Right lung (tissue), 2 donors: ENCODE measurements at regions not wholly inside any gene's neighbourhood (a gene's known extent, or its start where the extent isn't known, plus 50 kb on each side); places are given as distances from the start of the nearest gene placed in this dataset.
"Not testable (repeated sequence)": the region's sequence is repeated elsewhere in the genome, so short reads cannot be mapped to it uniquely, and the experiment has no call there.

Source experiments
- DNase-seq, 2 donors: peaks; one replicate each; pipeline ENCODE4 v3.0.0-alpha.2; 2013

DNA sequence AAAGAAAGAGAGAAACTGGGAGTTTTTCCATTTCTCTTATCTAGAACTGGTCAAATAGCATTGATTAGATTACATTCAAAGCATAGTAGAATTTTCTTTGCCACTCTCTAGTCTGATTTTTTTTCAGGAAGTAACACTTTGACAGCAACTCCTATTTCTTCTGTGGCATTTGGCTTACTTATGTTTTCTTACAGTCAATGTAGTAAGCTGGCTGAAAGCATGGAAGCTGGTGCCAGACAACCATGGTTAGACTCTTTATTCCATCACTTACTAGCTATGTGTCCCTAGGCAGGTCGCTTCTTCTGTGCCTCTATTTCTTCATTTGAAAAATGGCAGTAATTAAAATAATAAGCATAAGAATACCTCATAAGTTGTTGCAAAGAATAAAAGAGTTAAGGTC lies 54.2 kb upstream of the OPRM1 start:
- no peak for DNase-seq

DNA sequence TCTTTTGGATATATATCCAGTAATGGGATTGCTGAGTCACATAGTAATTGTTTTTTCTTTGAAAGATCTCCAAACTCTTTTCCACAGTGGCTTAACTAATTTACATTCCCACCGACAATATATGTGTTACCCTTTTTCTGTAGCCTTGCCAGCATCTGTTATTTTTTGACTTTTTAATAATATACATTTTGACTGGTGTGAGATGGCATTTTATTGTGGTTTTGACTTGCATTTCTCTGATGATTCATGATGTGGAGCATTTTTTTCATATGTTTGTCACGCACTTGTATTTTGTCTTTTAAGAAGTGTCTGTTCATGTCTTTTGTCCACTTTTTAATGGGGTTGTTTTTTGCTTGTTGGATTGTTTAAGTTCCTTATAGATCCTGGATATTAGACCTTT lies 58.9 kb upstream of the OPRM1 start:
- DNase-seq, result no peak

DNA sequence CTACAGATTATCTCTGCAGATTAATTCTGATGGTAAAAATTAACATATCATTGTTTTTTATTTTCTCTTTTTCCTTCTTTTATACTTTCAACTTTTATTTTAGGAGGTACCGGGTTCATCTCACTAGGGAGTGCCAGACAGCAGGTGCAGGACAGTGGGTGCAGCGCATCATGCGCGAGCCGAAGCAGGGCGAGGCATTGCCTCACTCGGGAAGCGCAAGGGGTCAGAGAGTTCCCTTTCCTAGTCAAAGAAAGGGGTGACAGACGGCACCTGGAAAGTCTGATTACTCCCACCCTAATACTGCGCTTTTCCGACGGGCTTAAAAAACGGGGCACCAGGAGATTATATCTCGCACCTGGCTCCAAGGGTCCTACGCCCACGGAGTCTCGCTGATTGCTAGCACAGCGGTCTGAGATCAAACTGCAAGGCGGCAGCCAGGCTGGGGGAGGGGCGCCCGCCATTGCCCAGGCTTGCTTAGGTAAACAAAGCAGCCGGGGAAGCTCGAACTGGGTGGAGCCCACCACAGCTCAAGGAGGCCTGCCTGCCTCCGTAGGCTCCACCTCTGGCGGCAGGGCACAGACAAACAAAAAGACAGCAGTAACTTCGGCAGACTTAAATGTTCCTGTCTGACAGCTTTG lies 60.0 kb upstream of the OPRM1 start:
- DNase-seq, result not testable (repeated sequence)

DNA sequence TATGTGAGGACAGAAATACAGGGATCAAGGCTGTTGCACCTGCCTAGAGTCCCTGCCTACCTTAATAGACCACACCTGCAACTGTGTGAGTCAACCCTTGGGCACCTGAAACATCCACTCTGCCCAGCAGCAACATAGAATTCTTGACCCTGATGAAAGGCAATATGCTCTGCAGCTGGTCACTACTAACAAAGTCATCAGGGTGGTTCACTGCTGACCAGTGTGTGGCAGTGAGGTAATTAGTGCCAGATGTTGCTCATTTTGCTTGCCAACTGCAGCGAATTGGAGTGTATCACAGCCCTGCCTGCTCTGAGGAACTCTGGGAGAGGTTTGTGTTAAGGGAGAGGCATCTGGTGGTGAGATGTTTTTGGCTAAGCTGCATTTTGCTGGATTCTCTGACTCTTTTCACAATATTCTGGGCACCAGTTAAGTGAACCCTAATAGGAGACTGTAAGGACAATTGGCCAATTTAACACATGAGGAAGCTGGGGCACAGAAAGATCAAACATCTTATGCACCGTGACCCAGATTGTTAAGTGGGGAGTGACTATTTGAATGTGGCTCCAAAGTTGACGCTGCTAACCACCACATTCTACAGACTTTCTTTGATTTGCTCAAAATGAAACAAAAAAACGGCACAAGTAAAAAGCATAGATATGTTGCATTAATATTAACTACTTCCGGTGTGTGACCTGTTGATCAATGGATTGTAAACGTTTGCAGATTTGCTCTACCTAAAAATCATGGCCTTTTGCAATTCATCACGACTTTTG lies 61.9 kb upstream of the OPRM1 start:
- no peak for DNase-seq

DNA sequence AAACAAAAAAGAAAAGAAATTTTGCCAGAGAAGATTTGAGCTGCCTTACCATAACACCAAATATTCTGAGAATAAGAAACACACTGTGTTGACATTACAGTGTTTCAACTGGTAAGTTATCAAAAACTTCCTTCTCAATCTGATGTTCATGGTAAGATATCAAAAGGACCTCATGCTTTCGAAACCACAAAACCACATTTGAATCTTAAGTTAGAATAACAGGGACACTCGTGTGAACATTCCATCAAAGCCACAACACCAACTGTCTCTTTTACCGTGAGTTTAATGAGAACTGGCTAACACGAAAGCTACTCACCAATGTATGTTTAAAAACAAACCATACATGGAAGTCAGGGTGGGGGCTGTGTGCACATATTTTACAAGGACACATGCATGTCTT lies 73.0 kb upstream of the OPRM1 start:
- DNase-seq, result no peak

DNA sequence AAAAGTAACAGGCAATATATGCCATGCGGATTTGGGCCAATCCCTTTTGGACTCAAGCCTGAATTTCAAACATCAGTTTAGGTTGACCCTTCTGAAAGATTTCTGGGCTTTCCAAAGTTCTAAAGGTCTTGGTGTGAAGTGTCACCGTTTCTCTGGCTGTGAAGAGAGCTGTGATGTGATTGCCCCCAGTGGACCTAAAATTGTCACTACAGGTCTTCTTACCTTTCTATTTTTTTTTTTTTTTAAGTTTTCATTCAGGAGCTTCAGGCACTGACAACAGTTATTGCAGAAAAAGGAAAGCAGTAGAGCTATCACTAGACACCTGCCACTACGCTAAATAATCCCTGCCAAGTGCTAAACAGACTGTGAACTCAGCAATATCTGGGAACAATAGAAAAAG lies 75.7 kb upstream of the OPRM1 start:
- DNase-seq, result no peak

DNA sequence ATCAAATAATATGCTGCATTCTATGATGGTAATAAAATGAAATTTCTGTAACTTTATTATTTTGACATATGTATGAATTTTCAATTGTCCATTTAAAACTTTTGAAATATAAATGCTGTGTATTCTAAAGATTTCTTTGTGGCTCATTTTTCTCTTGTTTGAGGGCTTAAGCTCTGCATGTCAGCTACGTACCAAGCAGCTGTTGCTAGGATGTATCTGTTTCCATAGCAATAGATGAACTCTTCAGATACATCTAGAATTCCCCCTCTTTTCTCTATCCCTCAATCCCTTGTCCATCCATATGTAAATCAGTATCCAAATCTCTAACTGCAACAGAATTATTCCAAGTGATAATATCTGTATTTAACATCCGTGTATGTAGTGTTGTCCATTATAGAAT lies 76.5 kb upstream of the OPRM1 start:
- no peak for DNase-seq

DNA sequence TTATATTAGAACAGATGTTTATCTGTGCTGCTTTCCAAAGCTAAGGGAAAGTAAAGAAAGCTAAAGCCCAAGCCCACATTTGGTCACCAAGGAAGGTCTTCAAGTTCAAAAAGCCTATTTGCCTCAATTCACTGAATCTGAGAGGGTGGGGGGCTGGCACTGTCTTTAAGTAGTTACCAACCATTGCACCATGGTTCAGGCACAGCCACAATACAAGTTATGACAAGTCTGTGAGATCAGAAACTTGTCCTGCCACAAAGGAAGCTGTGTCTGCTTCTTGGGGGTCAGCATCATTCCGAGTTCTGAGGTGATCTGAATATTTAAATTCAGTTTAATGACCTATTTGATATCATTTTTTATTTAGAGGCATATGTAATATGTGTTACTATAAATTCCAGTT lies 78.3 kb upstream of the OPRM1 start:
- DNase-seq, result no peak

DNA sequence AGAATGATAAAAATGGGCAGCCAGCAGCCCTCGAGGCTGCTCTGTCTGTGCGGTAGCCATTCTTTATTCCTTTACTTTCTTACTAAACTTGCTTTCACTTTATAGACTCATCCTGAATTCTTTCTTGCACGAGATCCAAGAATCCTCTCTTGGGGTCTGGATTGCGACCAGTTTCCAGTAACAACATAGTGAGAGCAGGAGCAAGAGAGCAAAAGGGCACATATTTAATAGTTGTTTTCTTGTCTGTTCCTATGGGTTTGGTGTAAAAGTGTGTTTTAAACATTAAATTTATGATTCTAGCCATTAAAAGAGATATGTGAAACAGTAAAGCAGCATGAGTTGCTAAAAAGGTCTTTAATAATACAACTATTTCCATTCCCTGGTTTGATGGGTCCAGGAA lies 78.8 kb upstream of the OPRM1 start:
- DNase-seq, result no peak

DNA sequence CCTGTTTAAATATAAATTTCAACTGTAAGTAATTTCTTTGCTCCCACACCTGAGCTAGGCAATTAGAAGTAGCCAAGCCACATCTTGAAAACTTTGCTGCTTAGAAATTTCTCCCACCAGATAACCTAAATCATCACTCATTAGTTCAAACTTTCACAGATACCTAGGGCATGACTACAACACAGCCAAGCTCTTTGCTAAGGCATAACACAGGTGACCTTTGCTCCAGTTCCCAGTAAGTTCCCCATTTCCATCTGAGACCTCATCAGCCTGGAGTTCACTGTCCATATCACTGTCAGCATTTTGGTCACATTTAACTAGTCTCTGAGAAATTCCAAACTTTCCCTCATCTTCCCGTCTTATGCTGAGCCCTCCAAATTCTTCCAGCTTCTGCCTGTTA lies 79.8 kb upstream of the OPRM1 start:
- no peak for DNase-seq

DNA sequence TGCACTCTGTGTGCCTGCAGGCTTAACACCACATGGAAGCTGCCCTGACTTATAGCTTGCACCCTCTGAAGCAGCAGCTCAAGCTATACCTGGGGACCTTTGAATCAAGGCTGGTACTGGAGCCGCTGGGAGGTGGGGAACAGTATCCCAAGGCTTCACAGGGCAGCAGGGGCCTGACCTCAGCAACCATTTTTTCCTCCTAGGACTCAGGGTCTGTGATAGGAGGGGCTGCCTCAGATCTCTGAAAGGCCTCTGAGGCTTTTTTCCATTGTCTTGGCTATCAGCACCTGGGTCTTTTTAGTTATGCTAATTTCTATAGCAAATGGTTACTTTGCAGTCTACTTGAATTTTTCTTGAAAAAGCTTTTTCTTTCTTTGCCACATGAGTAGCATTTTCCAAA lies 80.2 kb upstream of the OPRM1 start:
- no peak for DNase-seq

DNA sequence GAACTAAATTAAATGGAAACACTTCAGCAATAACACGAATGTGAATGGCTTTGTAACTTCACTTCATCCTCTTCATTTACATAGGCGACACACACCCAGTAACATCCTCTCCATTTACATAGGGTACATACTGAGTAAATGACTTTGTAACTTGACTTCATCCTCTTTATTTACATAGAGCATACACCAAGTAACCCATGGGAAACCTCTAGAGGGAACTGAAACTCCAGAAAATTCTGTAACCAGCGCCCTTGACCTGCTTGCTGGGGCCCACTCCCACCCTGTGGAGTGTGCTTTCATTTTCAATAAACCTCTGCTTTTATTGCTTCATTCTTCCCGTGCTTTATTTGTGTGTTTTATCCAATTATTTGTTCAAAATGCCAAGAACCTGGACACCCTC lies 81.6 kb upstream of the OPRM1 start:
- no peak for DNase-seq

DNA sequence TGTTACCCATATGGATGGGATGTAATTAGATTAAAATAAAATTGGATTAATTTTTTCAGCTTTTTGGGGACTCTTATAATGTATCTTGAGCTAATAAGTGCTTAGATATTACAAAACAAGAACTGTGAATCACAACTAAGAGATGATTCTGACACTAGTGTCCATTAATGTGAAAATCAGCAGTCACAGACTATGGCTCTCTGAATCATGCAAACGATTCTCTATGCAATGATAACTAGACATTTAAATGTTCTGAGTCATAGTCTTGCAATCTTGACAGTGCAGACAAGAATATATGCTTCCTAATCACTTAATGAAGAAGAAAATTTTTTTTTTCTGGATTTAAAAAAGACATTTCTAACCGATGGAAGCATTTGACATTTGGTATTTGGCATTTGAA lies 82.2 kb upstream of the OPRM1 start:
- no peak for DNase-seq

DNA sequence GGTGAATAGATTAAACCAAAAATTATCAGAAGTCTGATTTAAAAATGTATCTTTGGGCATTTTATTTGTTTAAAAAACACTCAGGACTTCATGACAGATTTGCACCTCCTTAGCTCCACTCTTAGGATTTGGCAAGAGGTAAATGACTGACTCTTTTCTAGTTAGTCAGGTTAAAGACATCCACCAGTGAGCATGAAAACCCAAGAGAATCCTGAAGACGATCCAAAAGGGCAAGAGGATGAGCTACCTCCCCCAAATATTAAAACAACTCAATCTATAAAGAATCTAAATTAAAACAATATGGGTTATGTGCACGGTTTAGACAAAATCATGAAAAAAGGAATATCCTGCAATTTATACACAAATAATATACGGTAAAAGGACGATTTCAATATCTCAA lies 89.4 kb upstream of the OPRM1 start:
- DNase-seq, result no peak

DNA sequence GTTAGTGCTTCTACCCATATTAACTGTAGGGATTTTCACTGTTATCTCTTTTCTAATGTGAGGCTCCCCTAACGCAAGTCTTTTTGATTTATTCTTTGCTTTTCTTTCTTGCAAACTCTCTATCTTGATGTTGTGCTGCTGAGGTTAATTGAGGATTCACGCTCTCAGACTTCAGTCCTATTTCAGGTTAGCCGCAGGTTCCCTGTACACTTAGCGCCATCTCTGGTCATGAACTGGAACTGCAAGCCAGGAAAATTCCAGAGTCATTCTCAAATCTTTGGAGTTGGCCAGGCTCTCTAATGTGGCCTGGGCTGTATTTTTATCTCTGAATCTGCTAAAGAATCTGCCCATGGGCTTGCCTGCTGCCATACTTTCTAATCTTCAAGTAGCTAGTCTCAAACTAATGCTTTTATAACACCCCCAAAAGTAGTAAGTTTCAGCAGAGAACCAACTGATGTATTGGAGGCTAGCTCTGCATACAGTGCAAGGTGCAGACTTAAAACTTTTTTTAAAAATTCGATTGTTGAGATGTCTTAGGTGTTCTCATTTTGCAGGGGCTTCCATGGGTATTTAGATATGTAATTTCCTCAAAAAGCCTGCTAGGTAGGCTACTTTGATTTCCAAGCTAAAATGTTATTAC lies 91.1 kb upstream of the OPRM1 start:
- peak in 1 of 2 donors; percentile 13 for DNase-seq

DNA sequence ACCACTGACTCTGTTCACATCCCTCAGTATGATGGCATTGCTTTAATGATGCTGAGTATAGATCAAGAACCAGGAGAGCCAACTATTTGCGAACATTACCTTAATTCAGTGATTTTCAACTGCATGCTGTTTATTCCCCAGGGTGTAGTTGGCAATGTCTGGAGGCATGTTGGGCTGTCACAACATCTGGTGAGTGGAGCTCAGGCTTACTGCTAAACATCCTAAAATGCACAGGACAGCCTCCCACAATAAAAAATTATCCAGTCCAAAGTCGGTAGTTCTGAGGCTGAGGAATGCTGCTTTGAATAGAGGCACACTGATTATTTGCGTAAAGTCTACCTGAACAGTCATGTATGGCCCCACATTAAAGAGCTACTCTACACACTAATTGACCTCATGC lies 94.8 kb upstream of the OPRM1 start:
- no peak for DNase-seq

DNA sequence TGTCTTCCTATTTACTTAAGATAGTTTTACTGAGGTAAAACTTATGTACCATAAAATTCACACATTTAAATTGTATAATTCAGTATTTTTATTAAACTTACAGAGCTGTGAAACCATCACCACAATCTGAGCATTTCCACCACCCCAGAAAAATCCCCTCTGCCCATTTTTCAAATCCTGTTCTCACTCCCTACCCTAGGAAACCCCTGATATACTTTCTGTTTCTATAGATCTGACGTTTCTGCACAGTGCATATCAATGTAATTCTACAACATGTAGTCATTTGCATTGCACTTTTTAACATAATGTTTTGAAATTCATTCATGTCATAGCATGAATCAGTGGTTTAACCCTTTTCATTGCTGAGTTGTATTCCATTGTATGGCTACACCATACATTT lies 96.7 kb upstream of the OPRM1 start:
- DNase-seq, result no peak

DNA sequence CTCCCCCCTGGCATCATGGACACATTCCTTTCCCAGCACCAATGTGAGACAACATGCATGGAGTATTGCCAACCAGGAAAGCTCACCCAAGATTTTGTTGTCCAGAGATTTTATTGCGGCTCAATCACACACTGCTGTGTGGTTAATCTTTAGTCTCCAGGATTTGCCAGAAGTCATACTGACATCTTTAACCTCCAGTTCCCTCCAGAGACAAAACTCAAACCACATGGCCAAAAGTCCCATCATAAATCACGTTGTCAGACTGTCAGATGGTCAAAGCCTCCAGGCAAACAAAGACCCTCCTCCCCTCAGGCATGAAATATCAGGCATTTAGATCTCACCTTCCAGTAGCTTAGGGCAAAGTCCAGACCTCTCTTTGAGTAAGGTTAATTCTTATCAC lies 97.3 kb upstream of the OPRM1 start:
- no peak for DNase-seq

DNA sequence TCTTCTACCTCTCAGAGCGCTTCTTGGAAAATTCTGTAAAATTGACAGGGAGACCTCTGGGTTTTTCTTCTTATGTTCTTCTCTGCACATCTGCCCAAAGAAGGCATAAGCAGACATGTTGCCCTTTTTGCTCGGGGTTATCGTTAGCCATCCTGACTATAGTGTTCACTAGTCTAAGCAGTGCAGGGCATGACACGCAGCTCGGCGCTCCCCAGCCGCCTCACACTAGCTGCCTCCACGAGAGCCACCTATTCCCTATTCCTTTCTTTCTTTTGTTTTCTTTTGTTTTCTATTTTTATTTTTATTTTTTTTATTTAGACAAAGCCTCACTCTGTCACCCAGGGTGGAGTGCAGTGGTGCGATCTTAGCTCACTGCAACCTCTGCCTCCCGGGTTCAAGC lies 100.2 kb upstream of the OPRM1 start:
- DNase-seq, result no peak

DNA sequence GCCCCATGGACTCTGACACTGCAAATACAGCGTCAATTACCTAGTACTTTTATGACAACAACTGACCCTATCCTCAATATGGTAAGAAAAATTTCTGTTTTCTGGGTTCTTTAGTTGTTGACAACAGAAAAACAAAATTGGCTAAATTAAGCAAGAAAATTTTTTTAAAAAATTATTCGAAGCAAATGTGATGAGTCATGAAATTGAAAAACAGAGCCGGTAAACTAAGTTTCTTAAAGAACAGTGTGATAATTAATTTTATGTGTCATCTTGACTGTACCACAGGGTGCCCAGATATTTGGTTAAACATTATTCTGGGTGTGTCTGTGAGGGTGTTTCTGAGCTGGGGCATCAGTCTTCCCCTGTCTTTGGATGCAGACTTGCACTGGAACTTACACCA lies 107.6 kb upstream of the OPRM1 start:
- no peak for DNase-seq

DNA sequence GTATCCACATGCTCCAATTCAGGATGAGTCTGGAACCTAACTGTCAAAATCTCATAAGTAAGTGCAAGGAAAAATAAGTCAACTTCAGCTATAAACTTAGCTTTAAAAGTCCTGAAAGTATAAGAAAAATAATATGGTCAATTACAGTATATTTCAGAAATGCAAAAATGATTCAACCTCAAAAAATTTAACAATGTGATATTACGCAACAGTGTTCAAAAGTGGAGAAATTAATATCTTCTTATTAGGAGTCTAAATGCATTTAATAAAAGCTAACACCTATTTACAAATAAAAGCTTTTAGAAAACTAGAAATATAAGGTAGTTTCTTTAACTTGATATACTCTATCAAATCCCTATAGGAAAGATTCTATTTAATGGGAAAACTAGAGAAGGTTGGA lies 111.2 kb upstream of the OPRM1 start:
- DNase-seq, result no peak

DNA sequence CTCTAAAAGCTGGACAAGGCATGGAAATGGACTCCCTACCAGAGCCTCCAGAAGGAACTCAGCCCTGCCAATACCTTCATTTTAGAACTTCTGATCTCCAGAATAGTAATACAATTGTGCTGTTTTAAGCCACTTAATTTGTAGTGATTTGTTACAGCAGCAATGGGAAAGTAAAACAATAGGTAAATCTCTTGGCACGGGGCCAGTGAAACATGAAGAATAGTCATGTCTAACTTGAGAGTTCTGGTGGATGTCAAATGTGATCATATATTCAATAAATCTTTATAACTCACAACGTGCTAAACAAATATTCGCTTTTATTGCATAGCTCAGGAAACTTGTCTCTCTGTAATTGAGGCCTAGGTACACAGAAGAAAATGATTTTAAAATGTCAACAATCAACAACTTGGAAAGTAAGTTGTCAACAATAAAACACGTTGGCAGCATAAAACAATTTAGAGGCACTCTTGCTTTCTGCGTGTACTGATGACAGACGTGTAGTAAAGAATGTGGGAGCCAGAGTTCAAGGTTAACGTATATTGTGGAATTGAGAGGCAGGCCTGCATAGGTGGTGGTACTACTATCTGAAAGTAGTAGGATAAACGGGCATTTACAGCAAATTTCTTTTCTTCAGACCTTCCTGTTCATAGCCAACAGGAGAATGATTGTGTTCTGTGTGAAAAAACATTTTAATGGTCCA lies 140.5 kb upstream of the OPRM1 start:
- DNase-seq, result no peak

DNA sequence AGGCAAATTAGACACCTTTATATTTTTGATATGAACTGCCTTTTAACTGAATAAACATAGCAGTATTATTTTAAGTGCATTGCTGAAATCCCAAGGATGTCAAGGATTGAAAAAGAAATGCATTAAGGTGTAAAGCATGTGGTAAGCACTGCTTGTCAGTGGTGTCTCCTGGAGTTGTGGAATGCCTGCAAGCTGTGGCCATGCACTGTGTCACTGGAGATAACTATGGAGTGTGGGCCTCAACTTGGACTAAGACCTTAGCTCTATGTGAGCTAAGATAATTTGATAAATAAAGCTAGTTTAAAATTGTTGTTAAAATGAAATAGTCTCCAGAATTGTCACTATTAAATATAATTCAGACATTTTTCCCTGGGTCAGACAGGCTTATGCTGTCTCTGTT lies 156.6 kb upstream of the OPRM1 start:
- DNase-seq, result no peak
